ENCODE measurements at regions not wholly inside any gene's neighbourhood (a gene's known extent, or its start where the extent isn't known, plus 50 kb on each side); places are given as distances from the start of the nearest gene placed in this dataset.
A peak's percentile ranks its signal among the peaks of the same experiment; 100 is the strongest.

- no peak for DNase-seq (ENCODE audit: low read depth in 1 of 2, low spot score in 2 of 2)
- no peak overlapping the region for H3K4me3 ChIP-seq
- no peaks in the 10 kb centered on the region for H3K9me3 ChIP-seq (replicated peaks)
- H3K36me3 ChIP-seq = no peaks in the 10 kb centered on the region
- H3K27me3 ChIP-seq (replicated peaks) = no peaks in the 10 kb centered on the region
- no peaks in the 10 kb centered on the region for H3K4me1 ChIP-seq (replicated peaks)
- no peak overlapping the region for H3K27ac ChIP-seq
Measured at GRCh38 chr12:90653040-90653439, 301.9 kb downstream of the CCER1 start.

- Histone ChIP-seq H3K4me3 (no peak overlapping the region), H3K4me1 (replicated peaks) (no peaks in the 10 kb centered on the region), H3K27ac (no peak overlapping the region), H3K9me3 (replicated peaks) (no peaks in the 10 kb centered on the region), H3K36me3 (no peaks in the 10 kb centered on the region), H3K27me3 (replicated peaks) (no peaks in the 10 kb centered on the region)
- no peak for DNase-seq (ENCODE audit: low read depth in 1 of 2, low spot score in 2 of 2)
Measured at GRCh38 chr12:90652280-90652679, 302.7 kb downstream of the CCER1 start.

GRCh38 chr12:90645181-90645580, 309.8 kb downstream of the CCER1 start:
- no peaks in the 10 kb centered on the region for H3K27me3 ChIP-seq (replicated peaks)
- no peak for DNase-seq (ENCODE audit: low read depth in 1 of 2, low spot score in 2 of 2)
- no peaks in the 10 kb centered on the region for H3K36me3 ChIP-seq
- H3K4me3 ChIP-seq = no peak overlapping the region
- H3K9me3 ChIP-seq (replicated peaks) = no peaks in the 10 kb centered on the region
- no peaks in the 10 kb centered on the region for H3K4me1 ChIP-seq (replicated peaks)
- H3K27ac ChIP-seq = no peak overlapping the region

GRCh38 chr12:90631591-90632212, 323.3 kb downstream of the CCER1 start:
- Histone ChIP-seq H3K9me3 (replicated peaks) (no peaks in the 10 kb centered on the region), H3K4me1 (replicated peaks) (no peaks in the 10 kb centered on the region), H3K27ac (no peak overlapping the region), H3K4me3 (no peak overlapping the region), H3K36me3 (no peaks in the 10 kb centered on the region), H3K27me3 (replicated peaks) (no peaks in the 10 kb centered on the region)
- no peak for DNase-seq (ENCODE audit: low read depth in 1 of 2, low spot score in 2 of 2)

- H3K27me3 ChIP-seq (replicated peaks) = no peaks in the 10 kb centered on the region
- no peak for DNase-seq (ENCODE audit: low read depth in 1 of 2, low spot score in 2 of 2)
Measured at GRCh38 chr12:90630006-90630405, 325.0 kb downstream of the CCER1 start.

GRCh38 chr12:90628213-90628612, 326.8 kb downstream of the CCER1 start:
- Histone ChIP-seq H3K9me3 (replicated peaks) (no peaks in the 10 kb centered on the region), H3K27ac (no peak overlapping the region), H3K36me3 (no peaks in the 10 kb centered on the region), H3K4me3 (no peak overlapping the region), H3K4me1 (replicated peaks) (peaks cover 1% of the 10 kb centered on the region), H3K27me3 (replicated peaks) (no peaks in the 10 kb centered on the region)
- no peak for DNase-seq (ENCODE audit: low read depth in 1 of 2, low spot score in 2 of 2)

More at GRCh38 chr12:90630006-90630405, 325.0 kb downstream of the CCER1 start:
- Histone ChIP-seq H3K9me3 (replicated peaks) (no peaks in the 10 kb centered on the region), H3K4me1 (replicated peaks) (no peaks in the 10 kb centered on the region), H3K36me3 (no peaks in the 10 kb centered on the region), H3K27ac (no peak overlapping the region), H3K4me3 (no peak overlapping the region)

- Histone ChIP-seq H3K27ac (no peak overlapping the region), H3K4me1 (replicated peaks) (peaks cover 10% of the 10 kb centered on the region), H3K4me3 (no peak overlapping the region), H3K36me3 (no peaks in the 10 kb centered on the region), H3K9me3 (replicated peaks) (no peaks in the 10 kb centered on the region), H3K27me3 (replicated peaks) (no peaks in the 10 kb centered on the region)
- DNase-seq (ENCODE audit: low read depth in 1 of 2, low spot score in 2 of 2) = no peak
Measured at GRCh38 chr12:90627180-90627896, 327.6 kb downstream of the CCER1 start.

GRCh38 chr12:90622431-90622830, 332.5 kb downstream of the CCER1 start:
- no peaks in the 10 kb centered on the region for H3K36me3 ChIP-seq
- DNase-seq (ENCODE audit: low read depth in 1 of 2, low spot score in 2 of 2) = peak in 1 of 2 experiments; percentile 45
- peak overlapping the region; percentile 63 for H3K27ac ChIP-seq
- no peaks in the 10 kb centered on the region for H3K27me3 ChIP-seq (replicated peaks)
- peaks cover 26% of the 10 kb centered on the region for H3K4me1 ChIP-seq (replicated peaks)
- H3K9me3 ChIP-seq (replicated peaks) = no peaks in the 10 kb centered on the region; the same call in 1 of the 2 replicates
- H3K4me3 ChIP-seq = no peak overlapping the region

- DNase-seq (ENCODE audit: low read depth in 1 of 2, low spot score in 2 of 2) = peak in 1 of 2 experiments; percentile 40
- H3K27ac ChIP-seq = peak overlapping the region; percentile 63
- no peaks in the 10 kb centered on the region for H3K36me3 ChIP-seq
- H3K4me3 ChIP-seq = no peak overlapping the region
- no peaks in the 10 kb centered on the region; the same call in 1 of the 2 replicates for H3K9me3 ChIP-seq (replicated peaks)
- peaks cover 26% of the 10 kb centered on the region for H3K4me1 ChIP-seq (replicated peaks)
- no peaks in the 10 kb centered on the region for H3K27me3 ChIP-seq (replicated peaks)
Measured at GRCh38 chr12:90621927-90622326, 333.0 kb downstream of the CCER1 start.

- Histone ChIP-seq H3K36me3 (no peaks in the 10 kb centered on the region), H3K27me3 (replicated peaks) (no peaks in the 10 kb centered on the region), H3K4me3 (no peak overlapping the region), H3K4me1 (replicated peaks) (peaks cover 26% of the 10 kb centered on the region), H3K9me3 (replicated peaks) (no peaks in the 10 kb centered on the region; the same call in 1 of the 2 replicates), H3K27ac (no peak overlapping the region)
- no peak for DNase-seq (ENCODE audit: low read depth in 1 of 2, low spot score in 2 of 2)
Measured at GRCh38 chr12:90619943-90620342, 335.0 kb downstream of the CCER1 start.

- Histone ChIP-seq H3K27ac (no peak overlapping the region), H3K36me3 (no peaks in the 10 kb centered on the region), H3K9me3 (replicated peaks) (no peaks in the 10 kb centered on the region; the same call in 1 of the 2 replicates), H3K27me3 (replicated peaks) (no peaks in the 10 kb centered on the region), H3K4me3 (no peak overlapping the region), H3K4me1 (replicated peaks) (peaks cover 26% of the 10 kb centered on the region)
- peak in 1 of 2 experiments; percentile 29 for DNase-seq (ENCODE audit: low read depth in 1 of 2, low spot score in 2 of 2)
Measured at GRCh38 chr12:90618586-90618985, 336.4 kb downstream of the CCER1 start.

GRCh38 chr12:90611891-90612290, 343.1 kb downstream of the CCER1 start:
- Histone ChIP-seq H3K4me1 (replicated peaks) (no peaks in the 10 kb centered on the region), H3K27me3 (replicated peaks) (no peaks in the 10 kb centered on the region), H3K9me3 (replicated peaks) (no peaks in the 10 kb centered on the region), H3K27ac (no peak overlapping the region), H3K36me3 (no peaks in the 10 kb centered on the region), H3K4me3 (no peak overlapping the region)
- DNase-seq (ENCODE audit: low read depth in 1 of 2, low spot score in 2 of 2) = no peak

GRCh38 chr12:90611048-90611447, 343.9 kb downstream of the CCER1 start:
- no peaks in the 10 kb centered on the region for H3K4me1 ChIP-seq (replicated peaks)
- no peak for DNase-seq (ENCODE audit: low read depth in 1 of 2, low spot score in 2 of 2)
- H3K27me3 ChIP-seq (replicated peaks) = no peaks in the 10 kb centered on the region
- no peaks in the 10 kb centered on the region for H3K36me3 ChIP-seq
- no peaks in the 10 kb centered on the region for H3K9me3 ChIP-seq (replicated peaks)
- H3K27ac ChIP-seq = no peak overlapping the region
- H3K4me3 ChIP-seq = no peak overlapping the region

GRCh38 chr12:90593596-90594295, 361.2 kb downstream of the CCER1 start:
- no peaks in the 10 kb centered on the region for H3K4me1 ChIP-seq (replicated peaks)
- DNase-seq (ENCODE audit: low read depth in 1 of 2, low spot score in 2 of 2) = no peak

More at GRCh38 chr12:90593596-90594295, 361.2 kb downstream of the CCER1 start:
- Histone ChIP-seq H3K27me3 (replicated peaks) (no peaks in the 10 kb centered on the region), H3K36me3 (no peaks in the 10 kb centered on the region), H3K9me3 (replicated peaks) (no peaks in the 10 kb centered on the region), H3K27ac (no peak overlapping the region), H3K4me3 (no peak overlapping the region)
